Tibial artery (tissue), 4 donors: ENCODE measurements at regions not wholly inside any gene's neighbourhood (a gene's known extent, or its start where the extent isn't known, plus 50 kb on each side); places are given as distances from the start of the nearest gene placed in this dataset.

Experiments used
- DNase-seq, 2 donors: peaks; one replicate each; pipeline ENCODE4 v3.0.0-alpha.2; 2019
- H3K27ac ChIP-seq, 2 donors: fragments of 200-600 bp; sonication (generic) in 1 of 2; 1 replicate in 1 of 2; 2 replicates in 1 of 2; pipeline ENCODE4 v1.5.1; 2018 to 2019; ENCODE audit warnings: mild to moderate bottlenecking in 1 of 2
- H3K27me3 ChIP-seq, 2 donors: fragments of 200-600 bp; sonication (generic) in 1 of 2; one replicate each; pipeline versions ENCODE4 v1.5.1 to v1.6.0; 2016 to 2019
- H3K36me3 ChIP-seq, 3 donors: fragments of 200-600 bp; sonication (generic) in 2 of 3; one replicate each; pipeline ENCODE4 v1.5.1; 2016 to 2019; ENCODE audit warnings: mild to moderate bottlenecking in 2 of 3
- H3K4me1 ChIP-seq, 4 donors: fragments of 200-600 bp; sonication (generic) in 2 of 4; 1 replicate in 3 of 4; 2 replicates in 1 of 4; pipeline ENCODE4 v1.5.1; 2016 to 2019
- H3K4me3 ChIP-seq, 2 donors: fragments of 200-600 bp; sonication (generic) in 1 of 2; 1 replicate in 1 of 2; 2 replicates in 1 of 2; pipeline ENCODE4 v1.5.1; 2018 to 2019; ENCODE audit warnings: mild to moderate bottlenecking in 2 of 2
- H3K9me3 ChIP-seq, 3 donors: fragments of 200-600 bp; sonication (generic) in 1 of 3; one replicate each; pipeline ENCODE4 v1.5.1; 2016 to 2019
- CTCF ChIP-seq, 2 experiments: fragments of 200-600 bp in 1 of 2; fragments of 450-650 bp in 1 of 2; IDR thresholded peaks; one replicate each; pipeline ENCODE4 v1.5.1; 2017 to 2019; ENCODE audit warnings: antibody characterized with exemption in 2 of 2, mild to moderate bottlenecking in 1 of 2, moderate library complexity in 1 of 2
- intact Hi-C: fragments of 100-400 bp; cut with DNase I; formaldehyde crosslinking; loops from one replicate; pipeline ENCODE4 v1.15.0; 2023; ENCODE audit warnings: low total_unique reads

GRCh38 chr6:43990275-43990626, 137.0 kb downstream of the MRPL14 start:
- Histone ChIP-seq H3K9me3 (no peaks in the 10 kb centered on the region), H3K27me3 (peaks cover 0 to 10% of the 10 kb centered on the region in 2 donors), H3K4me3 (no peak overlapping the region), H3K36me3 (no peaks in the 10 kb centered on the region), H3K27ac (no peak overlapping the region), H3K4me1 (peaks cover 0 to 25% (median 18%) of the 10 kb centered on the region in 4 donors)
- TF ChIP-seq CTCF (IDR thresholded peaks at IDR 0.05) = no peak
- DNase-seq = no peak
- intact Hi-C loops = no loop called here

GRCh38 chr6:43989581-43990146, 137.6 kb downstream of the MRPL14 start:
- H3K4me3 ChIP-seq = no peak overlapping the region
- H3K4me1 ChIP-seq = peaks cover 0 to 25% (median 18%) of the 10 kb centered on the region in 4 donors
- no peaks in the 10 kb centered on the region for H3K9me3 ChIP-seq
- TF ChIP-seq CTCF (IDR thresholded peaks at IDR 0.05) = no peak
- DNase-seq = no peak
- H3K36me3 ChIP-seq = no peaks in the 10 kb centered on the region
- intact Hi-C loops = no loop called here
- no peak overlapping the region for H3K27ac ChIP-seq
- H3K27me3 ChIP-seq = peaks cover 0 to 13% of the 10 kb centered on the region in 2 donors

- DNase-seq = no peak
- intact Hi-C loops = no loop called here
- Histone ChIP-seq H3K27ac (no peak overlapping the region), H3K9me3 (no peaks in the 10 kb centered on the region), H3K4me1 (peaks cover 0 to 25% (median 18%) of the 10 kb centered on the region in 4 donors), H3K27me3 (peaks cover 0 to 14% of the 10 kb centered on the region in 2 donors), H3K36me3 (no peaks in the 10 kb centered on the region), H3K4me3 (no peak overlapping the region)
- TF ChIP-seq CTCF (IDR thresholded peaks at IDR 0.05) = no peak
These were observed 138.5 kb downstream of the MRPL14 start for GRCh38 chr6:43988801-43989200.

GRCh38 chr6:43987838-43988439, 139.3 kb downstream of the MRPL14 start:
- Histone ChIP-seq H3K9me3 (no peaks in the 10 kb centered on the region), H3K27me3 (peaks cover 0 to 14% of the 10 kb centered on the region in 2 donors), H3K4me1 (peaks cover 0 to 21% (median 16%) of the 10 kb centered on the region in 4 donors), H3K4me3 (no peak overlapping the region), H3K36me3 (no peaks in the 10 kb centered on the region), H3K27ac (no peak overlapping the region)
- no peak for DNase-seq
- no peak for TF ChIP-seq CTCF (IDR thresholded peaks at IDR 0.05)
- intact Hi-C loops = no loop called here

GRCh38 chr6:43986177-43986825, 141.0 kb downstream of the MRPL14 start:
- Histone ChIP-seq H3K27me3 (peaks cover 0 to 14% of the 10 kb centered on the region in 2 donors), H3K27ac (no peak overlapping the region), H3K4me3 (no peak overlapping the region), H3K36me3 (no peaks in the 10 kb centered on the region), H3K9me3 (no peaks in the 10 kb centered on the region), H3K4me1 (peaks cover 0 to 17% (median 14%) of the 10 kb centered on the region in 4 donors)
- no peak for DNase-seq
- TF ChIP-seq CTCF (IDR thresholded peaks at IDR 0.05) = no peak
- intact Hi-C loops = no loop called here
